ENCODE measurements at regions not wholly inside any gene's neighbourhood (a gene's known extent, or its start where the extent isn't known, plus 50 kb on each side); places are given as distances from the start of the nearest gene placed in this dataset.
"Not testable (repeated sequence)": the region's sequence is repeated elsewhere in the genome, so short reads cannot be mapped to it uniquely, and the experiment has no call there.

GRCh38 chr4:66367043-66367660, 696.9 kb upstream of the EPHA5 start:
- no peaks in the 10 kb centered on the region for H3K27me3 ChIP-seq (ENCODE audit: control insufficient read depth, insufficient read depth, low read length)
- no peak overlapping the region for H3K27ac ChIP-seq (ENCODE audit: insufficient read depth, low read length)
- no peaks in the 10 kb centered on the region for H3K36me3 ChIP-seq (ENCODE audit: control insufficient read depth, insufficient read depth, low read length)
- TF ChIP-seq CTCF (conservative IDR thresholded peaks at IDR 0.05 in 1 of 2, IDR thresholded peaks at IDR 0.05 in 1 of 2; ENCODE audit: low read depth in 1 of 2, low read length in 2 of 2) (no peak), EZH2 (IDR thresholded peaks at IDR 0.05; ENCODE audit: low read length, missing control alignments) (no peak)
- no peak overlapping the region for H3K4me2 ChIP-seq (ENCODE audit: extremely low read depth, insufficient read depth, low read length)
- H3K4me1 ChIP-seq (ENCODE audit: control insufficient read depth, extremely low read depth, insufficient read depth, low read length) = no peaks in the 10 kb centered on the region
- H4K20me1 ChIP-seq (ENCODE audit: control insufficient read depth, extremely low read depth, insufficient read depth, low read length) = no peaks in the 10 kb centered on the region
- H3K79me2 ChIP-seq (ENCODE audit: control insufficient read depth, insufficient read depth, low read length) = no peaks in the 10 kb centered on the region
- H3K4me3 ChIP-seq (replicated peaks in 1 of 4; ENCODE audit: control extremely low read depth in 1 of 4, insufficient read depth in 1 of 4, low read depth in 3 of 4, low read length in 4 of 4) = no peak overlapping the region
- no peak overlapping the region for H3K9ac ChIP-seq (ENCODE audit: insufficient read depth, low read length)
- H2AFZ ChIP-seq (ENCODE audit: low read length) = no peak overlapping the region
- no peak for DNase-seq (ENCODE audit: low read depth in 2 of 2)
- H3K9me3 ChIP-seq (ENCODE audit: control insufficient read depth, insufficient read depth, low read depth, low read length) = no peaks in the 10 kb centered on the region

DNA sequence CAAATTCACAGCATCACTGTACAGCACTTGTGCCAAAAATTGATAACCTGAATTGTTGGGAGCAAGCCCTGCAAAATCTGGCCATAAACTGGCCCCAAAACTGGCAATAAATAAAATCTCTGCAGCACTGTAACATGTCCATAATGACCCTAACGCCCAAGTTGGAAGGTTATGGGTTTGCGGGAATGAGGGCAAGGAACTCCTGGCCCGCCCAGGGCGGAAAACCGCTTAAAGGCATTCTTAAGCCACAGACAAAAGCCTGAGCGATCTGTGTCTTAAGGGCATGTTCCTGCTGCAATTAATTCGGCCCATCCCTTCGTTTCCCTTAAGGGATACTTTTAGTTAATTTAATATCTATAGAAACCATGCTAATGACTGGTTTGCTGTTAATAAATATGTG, 690.1 kb upstream of the EPHA5 start:
- H3K36me3 ChIP-seq (ENCODE audit: control insufficient read depth, insufficient read depth, low read length); H4K20me1 ChIP-seq (ENCODE audit: control insufficient read depth, extremely low read depth, insufficient read depth, low read length); H3K27me3 ChIP-seq (ENCODE audit: control insufficient read depth, insufficient read depth, low read length); H3K9ac ChIP-seq (ENCODE audit: insufficient read depth, low read length); H3K79me2 ChIP-seq (ENCODE audit: control insufficient read depth, insufficient read depth, low read length); H3K4me1 ChIP-seq (ENCODE audit: control insufficient read depth, extremely low read depth, insufficient read depth, low read length); H2AFZ ChIP-seq (ENCODE audit: low read length); H3K4me2 ChIP-seq (ENCODE audit: extremely low read depth, insufficient read depth, low read length); DNase-seq (ENCODE audit: low read depth in 2 of 2); H3K27ac ChIP-seq (ENCODE audit: insufficient read depth, low read length); H3K4me3 ChIP-seq (replicated peaks in 1 of 4; ENCODE audit: control extremely low read depth in 1 of 4, insufficient read depth in 1 of 4, low read depth in 3 of 4, low read length in 4 of 4); H3K9me3 ChIP-seq (ENCODE audit: control insufficient read depth, insufficient read depth, low read depth, low read length): not testable (repeated sequence)

- Histone ChIP-seq H3K36me3 (ENCODE audit: control insufficient read depth, insufficient read depth, low read length) (no peaks in the 10 kb centered on the region), H3K27ac (ENCODE audit: insufficient read depth, low read length) (no peak overlapping the region), H2AFZ (ENCODE audit: low read length) (no peak overlapping the region), H3K79me2 (ENCODE audit: control insufficient read depth, insufficient read depth, low read length) (no peaks in the 10 kb centered on the region), H3K9me3 (ENCODE audit: control insufficient read depth, insufficient read depth, low read depth, low read length) (no peaks in the 10 kb centered on the region), H3K4me3 (replicated peaks in 1 of 4; ENCODE audit: control extremely low read depth in 1 of 4, insufficient read depth in 1 of 4, low read depth in 3 of 4, low read length in 4 of 4) (no peak overlapping the region), H3K4me2 (ENCODE audit: extremely low read depth, insufficient read depth, low read length) (no peak overlapping the region), H3K4me1 (ENCODE audit: control insufficient read depth, extremely low read depth, insufficient read depth, low read length) (no peaks in the 10 kb centered on the region), H3K27me3 (ENCODE audit: control insufficient read depth, insufficient read depth, low read length) (no peaks in the 10 kb centered on the region), H3K9ac (ENCODE audit: insufficient read depth, low read length) (no peak overlapping the region), H4K20me1 (ENCODE audit: control insufficient read depth, extremely low read depth, insufficient read depth, low read length) (no peaks in the 10 kb centered on the region)
- TF ChIP-seq EZH2 (IDR thresholded peaks at IDR 0.05; ENCODE audit: low read length, missing control alignments) (no peak), CTCF (conservative IDR thresholded peaks at IDR 0.05 in 1 of 2, IDR thresholded peaks at IDR 0.05 in 1 of 2; ENCODE audit: low read depth in 1 of 2, low read length in 2 of 2) (no peak)
- peak in 1 of 2 donors; percentile 75 for DNase-seq (ENCODE audit: low read depth in 2 of 2)
Observed at GRCh38 chr4:66357316-66357715, 687.0 kb upstream of the EPHA5 start.
